ENCODE measurements at regions not wholly inside any gene's neighbourhood (a gene's known extent, or its start where the extent isn't known, plus 50 kb on each side); places are given as distances from the start of the nearest gene placed in this dataset.

DNA sequence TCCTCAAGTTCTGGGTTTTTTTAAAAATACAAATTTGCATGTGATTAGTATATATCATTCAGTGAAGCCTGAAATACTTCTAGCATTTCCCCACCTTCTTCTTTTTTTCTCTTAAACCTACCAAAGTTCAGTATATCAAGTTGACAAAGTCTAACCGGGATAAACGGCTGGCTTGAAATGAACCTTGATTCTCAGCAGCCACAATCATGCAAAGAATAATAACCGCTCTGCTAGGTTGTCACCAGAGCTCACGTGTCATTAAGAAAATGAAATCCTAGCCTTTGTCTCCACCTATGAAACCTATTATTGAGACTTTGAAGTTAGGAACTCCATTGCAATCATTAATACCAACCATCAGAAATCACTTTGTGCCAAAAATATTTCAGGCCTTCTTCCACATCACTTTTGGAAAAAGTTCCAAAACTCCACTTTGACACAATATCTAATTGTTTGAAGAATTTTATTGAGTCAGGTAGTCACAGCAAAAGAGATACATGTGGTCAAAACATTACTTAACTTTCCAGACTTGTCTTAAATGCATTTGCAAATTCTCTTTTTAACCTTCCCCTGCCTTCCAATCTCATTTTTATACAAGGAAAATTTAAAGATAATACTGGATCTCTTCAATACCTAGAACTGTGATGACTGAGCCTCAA, 285.6 kb upstream of the ACVR2A start:
- TF ChIP-seq, protein P1, sequence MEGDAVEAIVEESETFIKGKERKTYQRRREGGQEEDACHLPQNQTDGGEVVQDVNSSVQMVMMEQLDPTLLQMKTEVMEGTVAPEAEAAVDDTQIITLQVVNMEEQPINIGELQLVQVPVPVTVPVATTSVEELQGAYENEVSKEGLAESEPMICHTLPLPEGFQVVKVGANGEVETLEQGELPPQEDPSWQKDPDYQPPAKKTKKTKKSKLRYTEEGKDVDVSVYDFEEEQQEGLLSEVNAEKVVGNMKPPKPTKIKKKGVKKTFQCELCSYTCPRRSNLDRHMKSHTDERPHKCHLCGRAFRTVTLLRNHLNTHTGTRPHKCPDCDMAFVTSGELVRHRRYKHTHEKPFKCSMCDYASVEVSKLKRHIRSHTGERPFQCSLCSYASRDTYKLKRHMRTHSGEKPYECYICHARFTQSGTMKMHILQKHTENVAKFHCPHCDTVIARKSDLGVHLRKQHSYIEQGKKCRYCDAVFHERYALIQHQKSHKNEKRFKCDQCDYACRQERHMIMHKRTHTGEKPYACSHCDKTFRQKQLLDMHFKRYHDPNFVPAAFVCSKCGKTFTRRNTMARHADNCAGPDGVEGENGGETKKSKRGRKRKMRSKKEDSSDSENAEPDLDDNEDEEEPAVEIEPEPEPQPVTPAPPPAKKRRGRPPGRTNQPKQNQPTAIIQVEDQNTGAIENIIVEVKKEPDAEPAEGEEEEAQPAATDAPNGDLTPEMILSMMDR (IDR thresholded peaks at IDR 0.05): no peak
- TF ChIP-seq POLR2A (IDR thresholded peaks at IDR 0.05): no peak
- TF ChIP-seq POLR2AphosphoS5 (IDR thresholded peaks at IDR 0.05): no peak
